Liver (tissue), 3 donors: ENCODE measurements at regions not wholly inside any gene's neighbourhood (a gene's known extent, or its start where the extent isn't known, plus 50 kb on each side); places are given as distances from the start of the nearest gene placed in this dataset.

Source experiments
- FOXA1 ChIP-seq: IDR thresholded peaks from 2 replicates; pipeline ENCODE4 v1.6.1; 2016; ENCODE audit warnings: antibody characterized with exemption
- GABPA ChIP-seq, 2 donors: IDR thresholded peaks in 1 of 2; conservative IDR thresholded peaks in 1 of 2; 2 replicates each; pipeline ENCODE4 v1.6.1; 2016; ENCODE audit warnings: antibody characterized with exemption in 2 of 2, mild to moderate bottlenecking in 1 of 2, moderate library complexity in 1 of 2
- HNF4A ChIP-seq, 2 donors: conservative IDR thresholded peaks; 2 replicates each; pipeline ENCODE4 v1.6.1; 2016; ENCODE audit warnings: antibody characterized with exemption in 2 of 2, mild to moderate bottlenecking in 2 of 2
- JUND ChIP-seq, 2 donors: IDR thresholded peaks; 2 replicates each; pipeline ENCODE4 v1.6.1; 2016; ENCODE audit warnings: antibody characterized with exemption in 2 of 2
- RAD21 ChIP-seq, 2 donors: IDR thresholded peaks; 2 replicates each; pipeline ENCODE4 v1.6.1; 2016; ENCODE audit warnings: antibody characterized with exemption in 2 of 2, mild to moderate bottlenecking in 2 of 2
- SP1 ChIP-seq: IDR thresholded peaks from 2 replicates; pipeline ENCODE4 v1.6.1; 2018; ENCODE audit warnings: antibody characterized with exemption, mild to moderate bottlenecking
- TAF1 ChIP-seq: conservative IDR thresholded peaks from 2 replicates; pipeline ENCODE4 v1.6.1; 2016; ENCODE audit warnings: antibody characterized with exemption, mild to moderate bottlenecking
- YY1 ChIP-seq: IDR thresholded peaks from 2 replicates; pipeline ENCODE4 v1.6.1; 2016; ENCODE audit warnings: antibody characterized with exemption, mild to moderate bottlenecking
- TF ChIP-seq, protein P1 (sequence below): fragments of 150-350 bp; IDR thresholded peaks from 2 replicates; pipeline ENCODE4 v1.5.1; 2017; ENCODE audit warnings: improper control_type of control experiment, low read depth, low read length; ENCODE audit not compliant: missing input control
- TF ChIP-seq, protein P2 (sequence below): IDR thresholded peaks from 2 replicates; pipeline ENCODE4 v1.6.1; 2016; ENCODE audit warnings: antibody characterized with exemption, mild to moderate bottlenecking
- TF ChIP-seq, protein P3 (sequence below): IDR thresholded peaks from 2 replicates; pipeline ENCODE4 v1.6.1; 2016; ENCODE audit warnings: antibody characterized with exemption
- TF ChIP-seq, protein P4 (sequence below): IDR thresholded peaks from 2 replicates; pipeline ENCODE4 v1.6.1; 2016; ENCODE audit warnings: antibody characterized with exemption
- donor health status: healthy.
- donor health status: healthy.

DNA sequence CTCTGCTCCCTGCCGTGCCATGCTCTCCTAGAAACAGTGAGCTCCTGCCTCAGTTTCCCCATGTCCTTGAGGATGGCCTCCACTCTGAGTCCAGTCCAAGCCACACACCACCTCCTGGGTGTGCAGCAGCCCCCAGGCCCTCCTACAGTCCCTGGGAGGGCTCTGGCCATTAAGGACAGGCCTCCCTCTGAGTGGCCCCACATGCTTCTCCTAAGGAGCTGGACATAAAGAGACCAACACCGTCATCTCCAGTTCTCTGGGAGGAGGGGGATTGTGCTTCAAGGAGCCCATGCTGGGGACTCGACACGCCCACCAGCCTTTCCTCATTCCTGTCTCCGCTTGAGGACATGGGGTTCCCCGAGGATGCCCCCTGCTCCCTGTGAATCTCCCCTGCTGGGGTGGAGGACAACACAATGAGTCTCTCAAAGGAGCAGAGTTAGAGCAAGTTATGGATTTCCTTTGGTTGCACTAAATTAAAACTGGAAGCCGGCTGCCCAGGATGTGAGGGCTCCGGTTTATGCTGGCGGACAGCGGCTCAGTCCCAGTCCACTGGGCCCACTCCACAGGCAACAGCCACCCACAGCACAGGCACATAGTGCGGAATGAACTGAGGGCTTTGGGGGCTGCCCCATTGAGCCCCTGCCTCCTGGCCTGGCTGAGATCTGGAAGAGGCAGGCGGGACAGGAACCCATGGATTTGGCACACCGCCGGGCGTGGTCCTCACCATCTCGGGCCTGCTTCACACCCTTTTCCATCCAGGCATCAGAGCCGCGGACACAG, 165.6 kb upstream of the IQSEC1 start:
- TF ChIP-seq, protein P1, sequence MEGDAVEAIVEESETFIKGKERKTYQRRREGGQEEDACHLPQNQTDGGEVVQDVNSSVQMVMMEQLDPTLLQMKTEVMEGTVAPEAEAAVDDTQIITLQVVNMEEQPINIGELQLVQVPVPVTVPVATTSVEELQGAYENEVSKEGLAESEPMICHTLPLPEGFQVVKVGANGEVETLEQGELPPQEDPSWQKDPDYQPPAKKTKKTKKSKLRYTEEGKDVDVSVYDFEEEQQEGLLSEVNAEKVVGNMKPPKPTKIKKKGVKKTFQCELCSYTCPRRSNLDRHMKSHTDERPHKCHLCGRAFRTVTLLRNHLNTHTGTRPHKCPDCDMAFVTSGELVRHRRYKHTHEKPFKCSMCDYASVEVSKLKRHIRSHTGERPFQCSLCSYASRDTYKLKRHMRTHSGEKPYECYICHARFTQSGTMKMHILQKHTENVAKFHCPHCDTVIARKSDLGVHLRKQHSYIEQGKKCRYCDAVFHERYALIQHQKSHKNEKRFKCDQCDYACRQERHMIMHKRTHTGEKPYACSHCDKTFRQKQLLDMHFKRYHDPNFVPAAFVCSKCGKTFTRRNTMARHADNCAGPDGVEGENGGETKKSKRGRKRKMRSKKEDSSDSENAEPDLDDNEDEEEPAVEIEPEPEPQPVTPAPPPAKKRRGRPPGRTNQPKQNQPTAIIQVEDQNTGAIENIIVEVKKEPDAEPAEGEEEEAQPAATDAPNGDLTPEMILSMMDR = no peak
- TF ChIP-seq JUND (IDR thresholded peaks at IDR 0.05) (no peak), YY1 (no peak), GABPA (IDR thresholded peaks at IDR 0.05 in 1 of 2, conservative IDR thresholded peaks at IDR 0.05 in 1 of 2) (no peak), TAF1 (no peak), SP1 (no peak), HNF4A (conservative IDR thresholded peaks at IDR 0.05) (no peak), RAD21 (IDR thresholded peaks at IDR 0.05) (no peak), FOXA1 (no peak)
- TF ChIP-seq, protein P2, sequence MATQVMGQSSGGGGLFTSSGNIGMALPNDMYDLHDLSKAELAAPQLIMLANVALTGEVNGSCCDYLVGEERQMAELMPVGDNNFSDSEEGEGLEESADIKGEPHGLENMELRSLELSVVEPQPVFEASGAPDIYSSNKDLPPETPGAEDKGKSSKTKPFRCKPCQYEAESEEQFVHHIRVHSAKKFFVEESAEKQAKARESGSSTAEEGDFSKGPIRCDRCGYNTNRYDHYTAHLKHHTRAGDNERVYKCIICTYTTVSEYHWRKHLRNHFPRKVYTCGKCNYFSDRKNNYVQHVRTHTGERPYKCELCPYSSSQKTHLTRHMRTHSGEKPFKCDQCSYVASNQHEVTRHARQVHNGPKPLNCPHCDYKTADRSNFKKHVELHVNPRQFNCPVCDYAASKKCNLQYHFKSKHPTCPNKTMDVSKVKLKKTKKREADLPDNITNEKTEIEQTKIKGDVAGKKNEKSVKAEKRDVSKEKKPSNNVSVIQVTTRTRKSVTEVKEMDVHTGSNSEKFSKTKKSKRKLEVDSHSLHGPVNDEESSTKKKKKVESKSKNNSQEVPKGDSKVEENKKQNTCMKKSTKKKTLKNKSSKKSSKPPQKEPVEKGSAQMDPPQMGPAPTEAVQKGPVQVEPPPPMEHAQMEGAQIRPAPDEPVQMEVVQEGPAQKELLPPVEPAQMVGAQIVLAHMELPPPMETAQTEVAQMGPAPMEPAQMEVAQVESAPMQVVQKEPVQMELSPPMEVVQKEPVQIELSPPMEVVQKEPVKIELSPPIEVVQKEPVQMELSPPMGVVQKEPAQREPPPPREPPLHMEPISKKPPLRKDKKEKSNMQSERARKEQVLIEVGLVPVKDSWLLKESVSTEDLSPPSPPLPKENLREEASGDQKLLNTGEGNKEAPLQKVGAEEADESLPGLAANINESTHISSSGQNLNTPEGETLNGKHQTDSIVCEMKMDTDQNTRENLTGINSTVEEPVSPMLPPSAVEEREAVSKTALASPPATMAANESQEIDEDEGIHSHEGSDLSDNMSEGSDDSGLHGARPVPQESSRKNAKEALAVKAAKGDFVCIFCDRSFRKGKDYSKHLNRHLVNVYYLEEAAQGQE = no peak
- TF ChIP-seq, protein P3, sequence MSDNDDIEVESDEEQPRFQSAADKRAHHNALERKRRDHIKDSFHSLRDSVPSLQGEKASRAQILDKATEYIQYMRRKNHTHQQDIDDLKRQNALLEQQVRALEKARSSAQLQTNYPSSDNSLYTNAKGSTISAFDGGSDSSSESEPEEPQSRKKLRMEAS = no peak
- TF ChIP-seq, protein P4, sequence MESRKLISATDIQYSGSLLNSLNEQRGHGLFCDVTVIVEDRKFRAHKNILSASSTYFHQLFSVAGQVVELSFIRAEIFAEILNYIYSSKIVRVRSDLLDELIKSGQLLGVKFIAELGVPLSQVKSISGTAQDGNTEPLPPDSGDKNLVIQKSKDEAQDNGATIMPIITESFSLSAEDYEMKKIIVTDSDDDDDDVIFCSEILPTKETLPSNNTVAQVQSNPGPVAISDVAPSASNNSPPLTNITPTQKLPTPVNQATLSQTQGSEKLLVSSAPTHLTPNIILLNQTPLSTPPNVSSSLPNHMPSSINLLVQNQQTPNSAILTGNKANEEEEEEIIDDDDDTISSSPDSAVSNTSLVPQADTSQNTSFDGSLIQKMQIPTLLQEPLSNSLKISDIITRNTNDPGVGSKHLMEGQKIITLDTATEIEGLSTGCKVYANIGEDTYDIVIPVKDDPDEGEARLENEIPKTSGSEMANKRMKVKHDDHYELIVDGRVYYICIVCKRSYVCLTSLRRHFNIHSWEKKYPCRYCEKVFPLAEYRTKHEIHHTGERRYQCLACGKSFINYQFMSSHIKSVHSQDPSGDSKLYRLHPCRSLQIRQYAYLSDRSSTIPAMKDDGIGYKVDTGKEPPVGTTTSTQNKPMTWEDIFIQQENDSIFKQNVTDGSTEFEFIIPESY = no peak
